Thyroid gland (tissue), 4 donors: ENCODE measurements at regions not wholly inside any gene's neighbourhood (a gene's known extent, or its start where the extent isn't known, plus 50 kb on each side); places are given as distances from the start of the nearest gene placed in this dataset.

Source experiments
- CTCF ChIP-seq, 6 experiments: fragments of 200-600 bp in 3 of 6; fragments of 450-650 bp in 3 of 6; sonication (generic) in 3 of 6; IDR thresholded peaks; one replicate each; pipeline ENCODE4 v1.5.1; 2016 to 2019; ENCODE audit warnings: antibody characterized with exemption in 6 of 6, mild to moderate bottlenecking in 2 of 6, inconsistent platforms in 1 of 6, moderate library complexity in 1 of 6
- POLR2A ChIP-seq, 2 donors: fragments of 450-650 bp; IDR thresholded peaks; one replicate each; pipeline ENCODE4 v1.6.1; 2017; ENCODE audit warnings: antibody characterized with exemption in 2 of 2, mild to moderate bottlenecking in 2 of 2, moderate library complexity in 1 of 2

GRCh38 chr4:170743633-170744032 lies 653.9 kb upstream of the AADAT start:
- TF ChIP-seq CTCF (IDR thresholded peaks at IDR 0.05): no peak
- TF ChIP-seq POLR2A (IDR thresholded peaks at IDR 0.05): no peak
